D721Med (cell line): ENCODE measurements at regions not wholly inside any gene's neighbourhood (a gene's known extent, or its start where the extent isn't known, plus 50 kb on each side); places are given as distances from the start of the nearest gene placed in this dataset.

Source experiments
- DNase-seq: peaks from one replicate; pipeline ENCODE4 v3.0.0; 2011; ENCODE audit warnings: low spot score; ENCODE audit not compliant: insufficient read length
- FAIRE-seq: peaks from 2 replicates; lab custom pipeline; 2011; peaks lifted over from hg19 to GRCh38; lab: Jason Lieb, UNC
- CTCF ChIP-seq: IDR thresholded peaks from 2 replicates; pipeline ENCODE4 v1.5.1; 2012; ENCODE audit warnings: mild to moderate bottlenecking, control low read depth; ENCODE audit not compliant: insufficient read depth; ENCODE audit errors: missing control alignments

- no peak for DNase-seq
- TF ChIP-seq CTCF = no peak
- no peak for FAIRE-seq
These were observed 363.3 kb downstream of the CDC14C start for GRCh38 chr7:49287653-49288052.

- FAIRE-seq (no peak), DNase-seq (no peak)
- TF ChIP-seq CTCF = no peak
These were observed 370.3 kb downstream of the CDC14C start for GRCh38 chr7:49294611-49295010.

- TF ChIP-seq CTCF = no peak
- DNase-seq (no peak), FAIRE-seq (no peak)
These were observed 370.8 kb downstream of the CDC14C start for GRCh38 chr7:49295146-49295545.

GRCh38 chr7:49297958-49298357 lies 373.6 kb downstream of the CDC14C start:
- FAIRE-seq (no peak), DNase-seq (no peak)
- TF ChIP-seq CTCF = no peak

- DNase-seq (no peak), FAIRE-seq (no peak)
- no peak for TF ChIP-seq CTCF
These were observed 384.4 kb downstream of the CDC14C start for GRCh38 chr7:49308787-49309186.

GRCh38 chr7:49320083-49320482 lies 395.7 kb downstream of the CDC14C start:
- no peak for TF ChIP-seq CTCF
- DNase-seq = no peak
- FAIRE-seq = no peak

GRCh38 chr7:49321843-49322242 lies 397.5 kb downstream of the CDC14C start:
- DNase-seq (no peak), FAIRE-seq (no peak)
- no peak for TF ChIP-seq CTCF
